Right hindlimb (tissue), 1 donor: ENCODE measurements at regions not wholly inside any gene's neighbourhood (a gene's known extent, or its start where the extent isn't known, plus 50 kb on each side); places are given as distances from the start of the nearest gene placed in this dataset.
"Not testable (repeated sequence)": the region's sequence is repeated elsewhere in the genome, so short reads cannot be mapped to it uniquely, and the experiment has no call there.

Experiments
- DNase-seq: peaks from one replicate; pipeline ENCODE4 v3.0.0-alpha.2; 2018

- DNase-seq = no peak
Measured at GRCh38 chr20:29296256-29297230, 1960.9 kb upstream of the DEFB115 start.

- no peak for DNase-seq
Measured at GRCh38 chr20:29297411-29298270, 1959.8 kb upstream of the DEFB115 start.

- DNase-seq = no peak
Measured at GRCh38 chr20:29298271-29298590, 1959.2 kb upstream of the DEFB115 start.

- DNase-seq = no peak
Measured at GRCh38 chr20:29298759-29299613, 1958.5 kb upstream of the DEFB115 start.

- no peak for DNase-seq
Measured at GRCh38 chr20:29299811-29300578, 1957.5 kb upstream of the DEFB115 start.

- no peak for DNase-seq
Measured at GRCh38 chr20:29300579-29301551, 1956.6 kb upstream of the DEFB115 start.

- DNase-seq = no peak
Measured at GRCh38 chr20:29301624-29302259, 1955.7 kb upstream of the DEFB115 start.

GRCh38 chr20:29302979-29303644 is 1954.4 kb upstream of the DEFB115 start:
- no peak for DNase-seq

GRCh38 chr20:29306390-29307072 is 1950.9 kb upstream of the DEFB115 start:
- no peak for DNase-seq

GRCh38 chr20:29307484-29307883 is 1950.0 kb upstream of the DEFB115 start:
- DNase-seq = not testable (repeated sequence)

GRCh38 chr20:29308956-29309355 is 1948.5 kb upstream of the DEFB115 start:
- not testable (repeated sequence) for DNase-seq

- DNase-seq = not testable (repeated sequence)
Measured at GRCh38 chr20:29309481-29309880, 1948.0 kb upstream of the DEFB115 start.

GRCh38 chr20:29311046-29311445 is 1946.4 kb upstream of the DEFB115 start:
- DNase-seq = not testable (repeated sequence)

GRCh38 chr20:29312679-29313078 is 1944.8 kb upstream of the DEFB115 start:
- DNase-seq = not testable (repeated sequence)

GRCh38 chr20:29313481-29313880 is 1944.0 kb upstream of the DEFB115 start:
- no peak for DNase-seq

- DNase-seq = no peak
Measured at GRCh38 chr20:29314294-29314693, 1943.2 kb upstream of the DEFB115 start.

- DNase-seq = no peak
Measured at GRCh38 chr20:29318871-29319461, 1938.5 kb upstream of the DEFB115 start.

- no peak for DNase-seq
Measured at GRCh38 chr20:29319725-29320124, 1937.7 kb upstream of the DEFB115 start.
